GM23338 (cell line): ENCODE measurements at regions not wholly inside any gene's neighbourhood (a gene's known extent, or its start where the extent isn't known, plus 50 kb on each side); places are given as distances from the start of the nearest gene placed in this dataset.

ENCODE experiments used
- CREB1 ChIP-seq: fragments of 250-450 bp; sonication (Bioruptor Pico); IDR thresholded peaks from 2 replicates; pipeline ENCODE4 v1.5.0; 2020; ENCODE audit warnings: low read depth, mild to moderate bottlenecking, moderate library complexity
- EZH2 ChIP-seq: fragments of 200-600 bp; sonication (generic); IDR thresholded peaks from one replicate; pipeline ENCODE4 v1.8.0; 2017; ENCODE audit warnings: antibody characterized with exemption, mild to moderate bottlenecking, low read depth; ENCODE audit not compliant: unreplicated experiment
- EZH2phosphoT487 ChIP-seq: fragments of 200-600 bp; sonication (generic); IDR thresholded peaks from one replicate; pipeline ENCODE4 v1.8.1; 2018; ENCODE audit warnings: antibody characterized with exemption; ENCODE audit not compliant: unreplicated experiment
- JUNB ChIP-seq: IDR thresholded peaks from one replicate; pipeline ENCODE4 v1.6.1; 2016; ENCODE audit warnings: antibody characterized with exemption; ENCODE audit not compliant: unreplicated experiment
- NANOG ChIP-seq: IDR thresholded peaks from 2 replicates; pipeline ENCODE4 v1.6.1; 2016; ENCODE audit warnings: antibody characterized with exemption, borderline replicate concordance
- POLR2AphosphoS5 ChIP-seq: IDR thresholded peaks from 2 replicates; pipeline ENCODE4 v1.6.1; 2016; ENCODE audit warnings: antibody characterized with exemption, low read depth
- STAT1 ChIP-seq: IDR thresholded peaks from one replicate; pipeline ENCODE4 v1.6.1; 2016; ENCODE audit warnings: antibody characterized with exemption; ENCODE audit not compliant: unreplicated experiment
- ZNF114 ChIP-seq: fragments of 250-450 bp; sonication (Bioruptor Pico); IDR thresholded peaks from 2 replicates; pipeline ENCODE4 v1.5.0; 2020; ENCODE audit warnings: mild to moderate bottlenecking, moderate library complexity
- ZNF331 ChIP-seq: fragments of 250-450 bp; sonication (Bioruptor Pico); IDR thresholded peaks from 2 replicates; pipeline ENCODE4 v1.5.0; 2020; ENCODE audit warnings: low read depth, mild to moderate bottlenecking, moderate library complexity
- TF ChIP-seq, protein P1 (sequence below), 2 experiments: fragments of 200-600 bp in 1 of 2; sonication (generic) in 1 of 2; conservative IDR thresholded peaks; 2 replicates each; pipeline versions ENCODE4 v1.5.1 to v1.6.1; 2016 to 2017; ENCODE audit warnings: antibody characterized with exemption in 2 of 2, low read depth in 2 of 2, mild to moderate bottlenecking in 2 of 2, moderate library complexity in 1 of 2
- TF ChIP-seq, protein P2 (sequence below): IDR thresholded peaks from one replicate; pipeline ENCODE4 v1.6.1; 2018; ENCODE audit warnings: antibody characterized with exemption; ENCODE audit not compliant: unreplicated experiment
- TF ChIP-seq, protein P3 (sequence below): IDR thresholded peaks from 2 replicates; pipeline ENCODE4 v1.6.1; 2016; ENCODE audit warnings: antibody characterized with exemption
- TF ChIP-seq, protein P4 (sequence below): fragments of 250-450 bp; sonication (Bioruptor Pico); IDR thresholded peaks from 2 replicates; pipeline ENCODE4 v1.5.0; 2020; ENCODE audit warnings: mild to moderate bottlenecking, moderate library complexity

DNA sequence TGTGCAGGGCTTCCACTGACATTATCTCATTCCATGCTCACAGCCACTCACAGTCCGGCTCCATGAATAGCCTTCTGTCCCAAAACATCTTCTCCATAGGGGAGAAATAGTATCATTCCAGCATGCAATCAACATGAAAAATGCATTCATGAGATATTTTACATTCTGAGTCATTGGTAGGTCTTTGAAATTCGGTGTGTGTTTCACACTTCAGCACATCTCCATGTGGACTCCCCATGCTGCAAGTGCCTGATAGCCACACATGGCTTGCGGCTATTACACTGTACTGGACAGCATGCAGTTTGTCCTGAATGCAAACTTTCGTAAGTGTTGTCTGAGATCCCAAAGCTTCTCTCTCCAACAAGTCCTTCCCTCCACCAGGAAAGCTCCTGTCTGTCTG is 449.3 kb downstream of the MED13L start:
- TF ChIP-seq, protein P1, sequence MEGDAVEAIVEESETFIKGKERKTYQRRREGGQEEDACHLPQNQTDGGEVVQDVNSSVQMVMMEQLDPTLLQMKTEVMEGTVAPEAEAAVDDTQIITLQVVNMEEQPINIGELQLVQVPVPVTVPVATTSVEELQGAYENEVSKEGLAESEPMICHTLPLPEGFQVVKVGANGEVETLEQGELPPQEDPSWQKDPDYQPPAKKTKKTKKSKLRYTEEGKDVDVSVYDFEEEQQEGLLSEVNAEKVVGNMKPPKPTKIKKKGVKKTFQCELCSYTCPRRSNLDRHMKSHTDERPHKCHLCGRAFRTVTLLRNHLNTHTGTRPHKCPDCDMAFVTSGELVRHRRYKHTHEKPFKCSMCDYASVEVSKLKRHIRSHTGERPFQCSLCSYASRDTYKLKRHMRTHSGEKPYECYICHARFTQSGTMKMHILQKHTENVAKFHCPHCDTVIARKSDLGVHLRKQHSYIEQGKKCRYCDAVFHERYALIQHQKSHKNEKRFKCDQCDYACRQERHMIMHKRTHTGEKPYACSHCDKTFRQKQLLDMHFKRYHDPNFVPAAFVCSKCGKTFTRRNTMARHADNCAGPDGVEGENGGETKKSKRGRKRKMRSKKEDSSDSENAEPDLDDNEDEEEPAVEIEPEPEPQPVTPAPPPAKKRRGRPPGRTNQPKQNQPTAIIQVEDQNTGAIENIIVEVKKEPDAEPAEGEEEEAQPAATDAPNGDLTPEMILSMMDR (conservative IDR thresholded peaks at IDR 0.05; ENCODE audit: low read depth in 2 of 2), result no peak
- TF ChIP-seq, protein P2, sequence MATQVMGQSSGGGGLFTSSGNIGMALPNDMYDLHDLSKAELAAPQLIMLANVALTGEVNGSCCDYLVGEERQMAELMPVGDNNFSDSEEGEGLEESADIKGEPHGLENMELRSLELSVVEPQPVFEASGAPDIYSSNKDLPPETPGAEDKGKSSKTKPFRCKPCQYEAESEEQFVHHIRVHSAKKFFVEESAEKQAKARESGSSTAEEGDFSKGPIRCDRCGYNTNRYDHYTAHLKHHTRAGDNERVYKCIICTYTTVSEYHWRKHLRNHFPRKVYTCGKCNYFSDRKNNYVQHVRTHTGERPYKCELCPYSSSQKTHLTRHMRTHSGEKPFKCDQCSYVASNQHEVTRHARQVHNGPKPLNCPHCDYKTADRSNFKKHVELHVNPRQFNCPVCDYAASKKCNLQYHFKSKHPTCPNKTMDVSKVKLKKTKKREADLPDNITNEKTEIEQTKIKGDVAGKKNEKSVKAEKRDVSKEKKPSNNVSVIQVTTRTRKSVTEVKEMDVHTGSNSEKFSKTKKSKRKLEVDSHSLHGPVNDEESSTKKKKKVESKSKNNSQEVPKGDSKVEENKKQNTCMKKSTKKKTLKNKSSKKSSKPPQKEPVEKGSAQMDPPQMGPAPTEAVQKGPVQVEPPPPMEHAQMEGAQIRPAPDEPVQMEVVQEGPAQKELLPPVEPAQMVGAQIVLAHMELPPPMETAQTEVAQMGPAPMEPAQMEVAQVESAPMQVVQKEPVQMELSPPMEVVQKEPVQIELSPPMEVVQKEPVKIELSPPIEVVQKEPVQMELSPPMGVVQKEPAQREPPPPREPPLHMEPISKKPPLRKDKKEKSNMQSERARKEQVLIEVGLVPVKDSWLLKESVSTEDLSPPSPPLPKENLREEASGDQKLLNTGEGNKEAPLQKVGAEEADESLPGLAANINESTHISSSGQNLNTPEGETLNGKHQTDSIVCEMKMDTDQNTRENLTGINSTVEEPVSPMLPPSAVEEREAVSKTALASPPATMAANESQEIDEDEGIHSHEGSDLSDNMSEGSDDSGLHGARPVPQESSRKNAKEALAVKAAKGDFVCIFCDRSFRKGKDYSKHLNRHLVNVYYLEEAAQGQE, result no peak
- no peak for TF ChIP-seq EZH2phosphoT487
- no peak for TF ChIP-seq JUNB
- TF ChIP-seq POLR2AphosphoS5, result no peak
- no peak for TF ChIP-seq EZH2
- TF ChIP-seq, protein P3, sequence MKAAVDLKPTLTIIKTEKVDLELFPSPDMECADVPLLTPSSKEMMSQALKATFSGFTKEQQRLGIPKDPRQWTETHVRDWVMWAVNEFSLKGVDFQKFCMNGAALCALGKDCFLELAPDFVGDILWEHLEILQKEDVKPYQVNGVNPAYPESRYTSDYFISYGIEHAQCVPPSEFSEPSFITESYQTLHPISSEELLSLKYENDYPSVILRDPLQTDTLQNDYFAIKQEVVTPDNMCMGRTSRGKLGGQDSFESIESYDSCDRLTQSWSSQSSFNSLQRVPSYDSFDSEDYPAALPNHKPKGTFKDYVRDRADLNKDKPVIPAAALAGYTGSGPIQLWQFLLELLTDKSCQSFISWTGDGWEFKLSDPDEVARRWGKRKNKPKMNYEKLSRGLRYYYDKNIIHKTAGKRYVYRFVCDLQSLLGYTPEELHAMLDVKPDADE, result no peak
- TF ChIP-seq ZNF114 (CRISPR knock-in tag), result no peak
- TF ChIP-seq STAT1, result no peak
- no peak for TF ChIP-seq NANOG
- no peak for TF ChIP-seq CREB1 (CRISPR knock-in tag)
- no peak for TF ChIP-seq ZNF331 (CRISPR knock-in tag)
- TF ChIP-seq, protein P4, sequence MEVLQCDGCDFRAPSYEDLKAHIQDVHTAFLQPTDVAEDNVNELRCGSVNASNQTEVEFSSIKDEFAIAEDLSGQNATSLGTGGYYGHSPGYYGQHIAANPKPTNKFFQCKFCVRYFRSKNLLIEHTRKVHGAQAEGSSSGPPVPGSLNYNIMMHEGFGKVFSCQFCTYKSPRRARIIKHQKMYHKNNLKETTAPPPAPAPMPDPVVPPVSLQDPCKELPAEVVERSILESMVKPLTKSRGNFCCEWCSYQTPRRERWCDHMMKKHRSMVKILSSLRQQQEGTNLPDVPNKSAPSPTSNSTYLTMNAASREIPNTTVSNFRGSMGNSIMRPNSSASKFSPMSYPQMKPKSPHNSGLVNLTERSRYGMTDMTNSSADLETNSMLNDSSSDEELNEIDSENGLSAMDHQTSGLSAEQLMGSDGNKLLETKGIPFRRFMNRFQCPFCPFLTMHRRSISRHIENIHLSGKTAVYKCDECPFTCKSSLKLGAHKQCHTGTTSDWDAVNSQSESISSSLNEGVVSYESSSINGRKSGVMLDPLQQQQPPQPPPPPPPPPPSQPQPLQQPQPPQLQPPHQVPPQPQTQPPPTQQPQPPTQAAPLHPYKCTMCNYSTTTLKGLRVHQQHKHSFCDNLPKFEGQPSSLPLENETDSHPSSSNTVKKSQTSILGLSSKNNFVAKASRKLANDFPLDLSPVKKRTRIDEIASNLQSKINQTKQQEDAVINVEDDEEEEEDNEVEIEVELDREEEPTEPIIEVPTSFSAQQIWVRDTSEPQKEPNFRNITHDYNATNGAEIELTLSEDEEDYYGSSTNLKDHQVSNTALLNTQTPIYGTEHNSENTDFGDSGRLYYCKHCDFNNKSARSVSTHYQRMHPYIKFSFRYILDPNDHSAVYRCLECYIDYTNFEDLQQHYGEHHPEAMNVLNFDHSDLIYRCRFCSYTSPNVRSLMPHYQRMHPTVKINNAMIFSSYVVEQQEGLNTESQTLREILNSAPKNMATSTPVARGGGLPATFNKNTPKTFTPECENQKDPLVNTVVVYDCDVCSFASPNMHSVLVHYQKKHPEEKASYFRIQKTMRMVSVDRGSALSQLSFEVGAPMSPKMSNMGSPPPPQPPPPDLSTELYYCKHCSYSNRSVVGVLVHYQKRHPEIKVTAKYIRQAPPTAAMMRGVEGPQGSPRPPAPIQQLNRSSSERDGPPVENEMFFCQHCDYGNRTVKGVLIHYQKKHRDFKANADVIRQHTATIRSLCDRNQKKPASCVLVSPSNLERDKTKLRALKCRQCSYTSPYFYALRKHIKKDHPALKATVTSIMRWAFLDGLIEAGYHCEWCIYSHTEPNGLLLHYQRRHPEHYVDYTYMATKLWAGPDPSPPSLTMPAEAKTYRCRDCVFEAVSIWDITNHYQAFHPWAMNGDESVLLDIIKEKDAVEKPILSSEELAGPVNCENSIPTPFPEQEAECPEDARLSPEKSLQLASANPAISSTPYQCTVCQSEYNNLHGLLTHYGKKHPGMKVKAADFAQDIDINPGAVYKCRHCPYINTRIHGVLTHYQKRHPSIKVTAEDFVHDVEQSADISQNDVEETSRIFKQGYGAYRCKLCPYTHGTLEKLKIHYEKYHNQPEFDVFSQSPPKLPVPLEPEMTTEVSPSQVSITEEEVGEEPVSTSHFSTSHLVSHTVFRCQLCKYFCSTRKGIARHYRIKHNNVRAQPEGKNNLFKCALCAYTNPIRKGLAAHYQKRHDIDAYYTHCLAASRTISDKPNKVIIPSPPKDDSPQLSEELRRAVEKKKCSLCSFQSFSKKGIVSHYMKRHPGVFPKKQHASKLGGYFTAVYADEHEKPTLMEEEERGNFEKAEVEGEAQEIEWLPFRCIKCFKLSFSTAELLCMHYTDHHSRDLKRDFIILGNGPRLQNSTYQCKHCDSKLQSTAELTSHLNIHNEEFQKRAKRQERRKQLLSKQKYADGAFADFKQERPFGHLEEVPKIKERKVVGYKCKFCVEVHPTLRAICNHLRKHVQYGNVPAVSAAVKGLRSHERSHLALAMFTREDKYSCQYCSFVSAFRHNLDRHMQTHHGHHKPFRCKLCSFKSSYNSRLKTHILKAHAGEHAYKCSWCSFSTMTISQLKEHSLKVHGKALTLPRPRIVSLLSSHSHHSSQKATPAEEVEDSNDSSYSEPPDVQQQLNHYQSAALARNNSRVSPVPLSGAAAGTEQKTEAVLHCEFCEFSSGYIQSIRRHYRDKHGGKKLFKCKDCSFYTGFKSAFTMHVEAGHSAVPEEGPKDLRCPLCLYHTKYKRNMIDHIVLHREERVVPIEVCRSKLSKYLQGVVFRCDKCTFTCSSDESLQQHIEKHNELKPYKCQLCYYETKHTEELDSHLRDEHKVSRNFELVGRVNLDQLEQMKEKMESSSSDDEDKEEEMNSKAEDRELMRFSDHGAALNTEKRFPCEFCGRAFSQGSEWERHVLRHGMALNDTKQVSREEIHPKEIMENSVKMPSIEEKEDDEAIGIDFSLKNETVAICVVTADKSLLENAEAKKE (CRISPR knock-in tag), result no peak
